ENCODE measurements at regions not wholly inside any gene's neighbourhood (a gene's known extent, or its start where the extent isn't known, plus 50 kb on each side); places are given as distances from the start of the nearest gene placed in this dataset.

- no peaks in the 10 kb centered on the region for H3K4me1 ChIP-seq (ENCODE audit: low read depth)
- no peak for TF ChIP-seq CTCF (IDR thresholded peaks at IDR 0.05; ENCODE audit: low read depth, low read length)
- H3K4me3 ChIP-seq = no peak overlapping the region
- no peaks in the 10 kb centered on the region for H3K9me3 ChIP-seq (ENCODE audit: low read depth)
- H3K36me3 ChIP-seq = no peaks in the 10 kb centered on the region
- no peak overlapping the region for H3K27ac ChIP-seq
- DNase-seq (ENCODE audit: low read depth in 1 of 2, low spot score in 1 of 2) = no peak
- H3K27me3 ChIP-seq = no peaks in the 10 kb centered on the region
Observed at GRCh38 chr3:191543018-191543417, 82.1 kb downstream of the PYDC2 start.

GRCh38 chr3:191543897-191544296 is 82.9 kb downstream of the PYDC2 start:
- Histone ChIP-seq H3K27me3 (no peaks in the 10 kb centered on the region), H3K36me3 (no peaks in the 10 kb centered on the region), H3K4me3 (no peak overlapping the region), H3K9me3 (ENCODE audit: low read depth) (no peaks in the 10 kb centered on the region), H3K4me1 (ENCODE audit: low read depth) (no peaks in the 10 kb centered on the region), H3K27ac (no peak overlapping the region)
- no peak for DNase-seq (ENCODE audit: low read depth in 1 of 2, low spot score in 1 of 2)
- TF ChIP-seq CTCF (IDR thresholded peaks at IDR 0.05; ENCODE audit: low read depth, low read length) = no peak

DNA sequence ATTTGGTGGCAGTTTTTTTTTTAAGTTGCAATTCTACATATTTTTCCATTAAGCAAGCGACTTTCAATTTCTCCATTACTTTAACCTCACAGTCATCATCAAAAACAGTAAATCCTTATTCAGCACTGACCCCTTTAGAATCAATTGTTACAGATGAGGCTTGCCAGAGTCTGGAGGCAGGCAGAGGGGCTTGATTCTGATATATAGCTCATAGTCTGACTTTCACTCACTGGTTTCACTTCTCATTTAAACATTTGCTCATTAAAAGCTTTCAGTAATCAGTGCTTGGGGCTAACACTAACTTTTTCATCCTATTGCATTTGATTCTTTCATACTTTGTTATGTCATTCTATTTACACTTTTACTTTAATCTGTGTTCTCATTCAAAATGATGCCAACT is 88.4 kb downstream of the PYDC2 start:
- Histone ChIP-seq H3K27me3 (no peaks in the 10 kb centered on the region), H3K4me1 (ENCODE audit: low read depth) (no peaks in the 10 kb centered on the region), H3K9me3 (ENCODE audit: low read depth) (no peaks in the 10 kb centered on the region), H3K4me3 (no peak overlapping the region), H3K27ac (no peak overlapping the region), H3K36me3 (no peaks in the 10 kb centered on the region)
- DNase-seq (ENCODE audit: low read depth in 1 of 2, low spot score in 1 of 2) = no peak
- TF ChIP-seq CTCF (IDR thresholded peaks at IDR 0.05; ENCODE audit: low read depth, low read length) = no peak

GRCh38 chr3:191555037-191555436 is 94.1 kb downstream of the PYDC2 start:
- no peak for DNase-seq (ENCODE audit: low read depth in 1 of 2, low spot score in 1 of 2)
- no peak overlapping the region for H3K4me3 ChIP-seq
- H3K9me3 ChIP-seq (ENCODE audit: low read depth) = no peaks in the 10 kb centered on the region
- TF ChIP-seq CTCF (IDR thresholded peaks at IDR 0.05; ENCODE audit: low read depth, low read length) = no peak
- H3K27ac ChIP-seq = no peak overlapping the region
- H3K27me3 ChIP-seq = no peaks in the 10 kb centered on the region
- no peaks in the 10 kb centered on the region for H3K4me1 ChIP-seq (ENCODE audit: low read depth)
- no peaks in the 10 kb centered on the region for H3K36me3 ChIP-seq

DNA sequence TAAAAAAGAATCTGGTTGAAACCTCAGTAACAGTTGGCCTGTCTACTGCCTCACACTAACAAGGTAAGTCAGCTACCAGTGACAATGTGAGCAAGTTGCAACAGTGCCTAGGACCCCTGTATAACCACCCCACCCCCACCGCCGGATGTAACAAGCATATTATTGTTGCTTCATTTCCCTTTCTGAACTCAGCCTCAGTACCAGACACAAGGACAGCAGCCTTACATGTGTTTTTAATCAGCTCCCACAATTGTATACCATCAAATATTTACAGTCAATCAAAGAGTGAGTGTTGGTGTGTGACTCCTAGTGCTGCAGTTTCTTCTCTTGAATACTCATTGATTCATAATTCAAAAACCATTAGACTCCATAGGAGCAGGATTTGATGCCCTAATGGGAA is 96.4 kb downstream of the PYDC2 start:
- Histone ChIP-seq H3K9me3 (ENCODE audit: low read depth) (no peaks in the 10 kb centered on the region), H3K36me3 (no peaks in the 10 kb centered on the region)

More for the DNA sequence above, 96.4 kb downstream of the PYDC2 start:
- Histone ChIP-seq H3K27me3 (no peaks in the 10 kb centered on the region), H3K4me1 (ENCODE audit: low read depth) (no peaks in the 10 kb centered on the region), H3K27ac (no peak overlapping the region), H3K4me3 (no peak overlapping the region)
- DNase-seq (ENCODE audit: low read depth in 1 of 2, low spot score in 1 of 2) = no peak
- TF ChIP-seq CTCF (IDR thresholded peaks at IDR 0.05; ENCODE audit: low read depth, low read length) = no peak
